Naive B cell (primary cell): ENCODE measurements at regions not wholly inside any gene's neighbourhood (a gene's known extent, or its start where the extent isn't known, plus 50 kb on each side); places are given as distances from the start of the nearest gene placed in this dataset.

ENCODE experiments used
- ATAC-seq, 2 donors: fragments of 150-1000 bp; cut with Tn5 transposase; 2 replicates each; pipeline ENCODE4 v1.10.0; 2021; ENCODE audit warnings: low read depth in 2 of 2, mild to moderate bottlenecking in 2 of 2, moderate library complexity in 2 of 2
- DNase-seq: peaks from one replicate; pipeline ENCODE4 v3.0.0; 2022
- H3K27ac Mint-ChIP-seq, 6 donors: one replicate each; pipeline ENCODE4 v1.8.0; 2020 to 2022; ENCODE audit warnings: mild to moderate bottlenecking in 6 of 6, mixed read lengths in 6 of 6, moderate library complexity in 5 of 6, inconsistent platforms in 2 of 6
- H3K27me3 Mint-ChIP-seq, 3 donors: one replicate each; pipeline ENCODE4 v1.8.0; 2021 to 2022; ENCODE audit warnings: mixed read lengths in 3 of 3, mild to moderate bottlenecking in 1 of 3
- H3K36me3 Mint-ChIP-seq, 2 donors: one replicate each; pipeline ENCODE4 v1.8.0; 2020 to 2022; ENCODE audit warnings: mixed read lengths in 2 of 2, inconsistent platforms in 1 of 2, mild to moderate bottlenecking in 1 of 2
- H3K4me1 Mint-ChIP-seq, 3 donors: one replicate each; pipeline ENCODE4 v1.8.0; 2020 to 2022; ENCODE audit warnings: mixed read lengths in 3 of 3, inconsistent platforms in 1 of 3, mild to moderate bottlenecking in 1 of 3, moderate library complexity in 1 of 3
- H3K4me3 Mint-ChIP-seq, 8 donors: one replicate each; pipeline ENCODE4 v1.8.0; 2020 to 2022; ENCODE audit warnings: mild to moderate bottlenecking in 8 of 8, mixed read lengths in 8 of 8, moderate library complexity in 8 of 8, inconsistent platforms in 2 of 8
- H3K9me3 Mint-ChIP-seq, 7 donors: one replicate each; pipeline ENCODE4 v1.8.0; 2020 to 2022; ENCODE audit warnings: mixed read lengths in 7 of 7, mild to moderate bottlenecking in 5 of 7, inconsistent platforms in 2 of 7, moderate library complexity in 1 of 7

- Mint-ChIP-seq H3K9me3 (peaks cover 0 to 31% (median 11%) of the 10 kb centered on the region in 7 donors), H3K27ac (no peak overlapping the region)
Observed at GRCh38 chr7:121810831-121811672, 61.9 kb upstream of the PTPRZ1 start.

DNA sequence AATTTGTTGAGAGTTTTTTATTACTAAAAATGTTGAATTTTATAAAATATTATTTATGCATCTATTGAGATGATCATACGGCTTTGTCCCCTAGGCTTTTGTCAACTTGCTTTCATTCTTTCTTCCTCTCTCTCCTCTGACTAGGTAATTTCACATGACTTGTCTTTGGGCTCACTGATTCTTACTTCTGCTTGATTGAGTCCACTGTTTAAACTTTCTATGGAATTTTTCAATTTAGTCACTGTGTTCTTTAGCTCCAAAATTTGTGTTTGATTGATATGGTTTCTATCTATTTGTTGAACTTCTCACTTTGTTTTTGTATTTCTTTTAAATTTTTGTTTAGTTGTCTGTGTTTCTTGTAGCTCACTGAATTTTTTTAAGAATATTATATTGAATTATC, 65.9 kb upstream of the PTPRZ1 start:
- Mint-ChIP-seq H3K4me1 (no peaks in the 10 kb centered on the region), H3K27ac (no peak overlapping the region), H3K9me3 (peaks cover 0 to 23% (median 8%) of the 10 kb centered on the region in 7 donors), H3K4me3 (no peak overlapping the region), H3K36me3 (peaks cover 0 to 12% of the 10 kb centered on the region in 2 donors), H3K27me3 (no peaks in the 10 kb centered on the region)
- DNase-seq (no peak), ATAC-seq (no peak)

More at GRCh38 chr7:121810831-121811672, 61.9 kb upstream of the PTPRZ1 start:
- DNase-seq (no peak), ATAC-seq (no peak)
- no peak overlapping the region for H3K4me3 Mint-ChIP-seq
- peaks cover 0 to 12% of the 10 kb centered on the region in 2 donors for H3K36me3 Mint-ChIP-seq
- H3K4me1 Mint-ChIP-seq, result no peaks in the 10 kb centered on the region
- H3K27me3 Mint-ChIP-seq, result no peaks in the 10 kb centered on the region

DNA sequence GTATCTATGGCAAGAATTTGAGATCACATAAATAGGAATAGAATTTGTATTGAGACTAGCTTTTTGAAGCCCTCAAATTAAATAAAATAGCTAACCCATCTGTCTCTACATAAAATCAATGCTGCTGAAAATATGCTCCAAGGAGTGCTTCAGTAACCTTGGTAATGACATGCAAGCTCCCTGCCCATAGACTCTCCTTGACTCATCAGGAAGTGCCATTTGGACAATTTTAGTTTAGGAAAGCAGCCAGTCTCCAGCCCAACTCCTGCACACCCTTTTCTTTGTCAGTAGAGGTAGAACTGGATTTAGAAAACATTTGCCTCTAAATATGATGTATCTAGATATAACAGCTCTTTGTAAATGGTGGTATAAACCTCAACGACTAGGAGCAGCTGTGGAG, 69.9 kb upstream of the PTPRZ1 start:
- no peak overlapping the region for H3K27ac Mint-ChIP-seq
- peaks cover 0 to 8% (median 0%) of the 10 kb centered on the region in 3 donors for H3K27me3 Mint-ChIP-seq
- H3K36me3 Mint-ChIP-seq, result peaks cover 0 to 12% of the 10 kb centered on the region in 2 donors
- ATAC-seq, result no peak
- H3K4me1 Mint-ChIP-seq, result no peaks in the 10 kb centered on the region
- peaks cover 0 to 17% (median 8%) of the 10 kb centered on the region in 7 donors for H3K9me3 Mint-ChIP-seq
- no peak overlapping the region for H3K4me3 Mint-ChIP-seq
- DNase-seq, result no peak

DNA sequence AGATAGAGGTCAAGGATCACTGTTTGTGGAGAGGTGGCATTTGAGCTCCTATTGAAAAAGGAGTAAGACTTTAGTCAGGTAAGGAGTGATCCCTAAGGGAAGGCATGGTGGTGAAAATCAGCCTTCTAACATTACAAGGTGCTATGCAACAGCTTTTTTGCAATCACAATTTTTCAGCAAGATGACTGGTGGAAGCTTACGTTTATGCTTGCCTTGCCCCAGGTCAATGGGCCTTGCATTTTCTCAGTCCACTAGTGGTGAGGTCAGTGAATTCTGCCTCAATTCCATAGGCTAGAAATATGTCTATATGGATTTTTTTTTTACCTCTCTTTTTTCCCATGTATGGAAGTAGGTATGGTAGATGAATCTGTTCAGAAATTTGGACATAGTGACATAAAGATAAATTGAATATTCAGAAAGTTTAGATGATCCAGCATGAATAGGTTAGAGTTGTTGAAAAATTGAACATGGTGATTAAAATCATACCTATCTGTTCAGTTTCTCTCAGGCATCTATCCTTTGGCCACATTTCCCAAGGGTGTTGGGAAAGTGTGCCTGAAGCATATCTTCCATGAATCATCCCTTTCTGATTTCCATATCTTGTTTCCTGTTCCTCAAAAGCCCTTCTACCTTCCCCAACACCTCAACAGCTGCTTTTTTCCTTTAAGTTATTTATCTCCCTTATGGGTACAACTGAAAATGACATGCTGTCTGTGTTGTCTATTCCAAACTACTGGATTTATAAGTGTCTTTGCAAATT, 71.9 kb upstream of the PTPRZ1 start:
- Mint-ChIP-seq H3K27ac (peak overlapping the region in 1 of 6 donors; percentile 10), H3K4me1 (no peaks in the 10 kb centered on the region), H3K9me3 (peaks cover 0 to 4% (median 0%) of the 10 kb centered on the region in 7 donors), H3K36me3 (no peaks in the 10 kb centered on the region), H3K27me3 (peaks cover 0 to 8% (median 0%) of the 10 kb centered on the region in 3 donors), H3K4me3 (no peak overlapping the region)
- ATAC-seq (no peak), DNase-seq (no peak)

GRCh38 chr7:121798896-121799295, 74.1 kb upstream of the PTPRZ1 start:
- Mint-ChIP-seq H3K9me3 (no peaks in the 10 kb centered on the region), H3K36me3 (no peaks in the 10 kb centered on the region), H3K27me3 (peaks cover 0 to 8% (median 0%) of the 10 kb centered on the region in 3 donors), H3K27ac (no peak overlapping the region), H3K4me3 (no peak overlapping the region), H3K4me1 (no peaks in the 10 kb centered on the region)
- ATAC-seq (no peak), DNase-seq (no peak)

DNA sequence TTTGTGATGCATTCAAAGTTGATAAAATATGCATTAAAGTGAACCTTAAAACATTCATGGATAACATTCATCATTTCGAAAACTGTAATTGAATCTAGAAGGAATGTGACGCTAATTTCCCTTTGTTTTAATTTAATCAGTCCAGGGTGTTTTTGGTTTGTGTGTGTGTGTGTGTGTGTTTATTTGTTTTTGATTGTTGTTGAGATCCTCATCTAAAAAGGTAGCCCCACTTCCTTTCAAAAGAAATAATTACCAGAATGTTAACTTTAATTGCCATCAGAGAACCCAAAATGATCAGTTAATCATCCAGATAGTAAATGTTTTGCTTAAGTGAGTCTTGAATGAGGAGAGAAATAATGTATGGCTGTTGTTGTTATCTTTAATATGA, 74.5 kb upstream of the PTPRZ1 start:
- DNase-seq (no peak), ATAC-seq (no peak)
- Mint-ChIP-seq H3K36me3 (no peaks in the 10 kb centered on the region), H3K4me1 (no peaks in the 10 kb centered on the region), H3K27me3 (peaks cover 0 to 8% (median 0%) of the 10 kb centered on the region in 3 donors), H3K4me3 (no peak overlapping the region), H3K9me3 (no peaks in the 10 kb centered on the region), H3K27ac (no peak overlapping the region)

DNA sequence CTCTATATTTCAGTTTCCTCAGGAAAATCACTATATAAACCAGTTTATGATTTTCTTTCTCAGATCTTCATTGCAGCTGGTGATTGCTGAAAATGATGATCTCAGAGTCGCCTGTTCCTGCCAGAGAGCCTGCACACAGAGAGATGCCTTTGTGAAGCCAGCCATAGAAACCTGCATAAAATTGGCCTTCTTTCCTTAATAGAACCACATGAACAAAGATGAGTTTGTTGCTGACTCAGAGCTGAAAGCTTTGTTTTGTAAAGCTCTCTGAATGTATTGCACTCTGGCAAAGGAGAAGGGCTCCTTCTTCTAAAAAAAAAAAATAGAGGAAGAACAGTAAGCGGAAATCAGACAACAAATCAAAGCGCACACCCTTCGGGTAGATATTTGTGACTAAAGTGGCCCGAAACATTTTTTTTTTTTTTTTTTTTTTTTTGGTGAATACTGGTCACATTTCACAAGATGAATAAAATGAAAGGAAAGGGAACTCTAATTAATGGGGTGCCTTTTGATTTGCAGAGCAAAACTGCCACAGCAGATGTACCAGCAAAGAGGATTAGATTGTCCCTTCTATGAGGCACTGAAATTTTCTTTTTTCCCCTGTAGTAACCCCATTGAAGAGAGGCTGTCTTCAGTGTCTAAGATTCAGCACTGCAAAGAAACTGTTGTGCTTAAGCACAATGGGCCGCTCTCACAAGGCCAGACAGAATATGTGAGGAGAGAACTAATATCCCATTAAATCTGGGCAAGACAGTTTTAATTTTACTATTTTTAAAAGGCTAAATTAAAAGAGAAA, 75.1 kb upstream of the PTPRZ1 start:
- no peaks in the 10 kb centered on the region for H3K4me1 Mint-ChIP-seq
- no peak overlapping the region for H3K27ac Mint-ChIP-seq
- DNase-seq, result no peak
- ATAC-seq, result no peak
- H3K36me3 Mint-ChIP-seq, result no peaks in the 10 kb centered on the region
- no peaks in the 10 kb centered on the region for H3K9me3 Mint-ChIP-seq
- H3K27me3 Mint-ChIP-seq, result peaks cover 0 to 8% (median 0%) of the 10 kb centered on the region in 3 donors
- H3K4me3 Mint-ChIP-seq, result no peak overlapping the region

- Mint-ChIP-seq H3K36me3 (no peaks in the 10 kb centered on the region), H3K27me3 (peaks cover 0 to 8% (median 0%) of the 10 kb centered on the region in 3 donors), H3K27ac (no peak overlapping the region), H3K9me3 (peaks cover 0 to 2% (median 0%) of the 10 kb centered on the region in 7 donors), H3K4me3 (no peak overlapping the region), H3K4me1 (no peaks in the 10 kb centered on the region)
- ATAC-seq (no peak), DNase-seq (no peak)
Observed at GRCh38 chr7:121796936-121797656, 75.9 kb upstream of the PTPRZ1 start.

DNA sequence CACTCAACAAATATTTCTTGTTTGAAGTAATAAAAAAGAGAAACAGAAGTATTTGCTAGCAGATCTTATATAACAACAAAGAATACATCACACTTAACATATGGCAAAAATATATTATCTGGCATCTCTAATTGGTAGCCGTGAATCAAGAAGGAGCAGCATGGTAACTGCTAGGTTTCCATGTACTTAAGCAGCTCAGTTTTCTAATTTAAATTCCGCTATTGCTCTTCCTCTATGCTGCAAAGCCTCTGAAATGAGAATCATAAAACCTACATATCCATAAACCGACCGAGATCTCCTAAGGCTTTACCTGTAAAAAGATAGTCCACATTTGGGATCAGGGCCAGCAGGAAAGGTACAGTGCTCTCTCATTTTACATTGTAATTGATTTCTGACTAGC, 76.6 kb upstream of the PTPRZ1 start:
- H3K27ac Mint-ChIP-seq, result no peak overlapping the region
- no peak overlapping the region for H3K4me3 Mint-ChIP-seq
- H3K9me3 Mint-ChIP-seq, result peaks cover 0 to 2% (median 0%) of the 10 kb centered on the region in 7 donors
- ATAC-seq (no peak), DNase-seq (no peak)
- peaks cover 0 to 8% (median 0%) of the 10 kb centered on the region in 3 donors for H3K27me3 Mint-ChIP-seq
- no peaks in the 10 kb centered on the region for H3K4me1 Mint-ChIP-seq
- no peaks in the 10 kb centered on the region for H3K36me3 Mint-ChIP-seq

DNA sequence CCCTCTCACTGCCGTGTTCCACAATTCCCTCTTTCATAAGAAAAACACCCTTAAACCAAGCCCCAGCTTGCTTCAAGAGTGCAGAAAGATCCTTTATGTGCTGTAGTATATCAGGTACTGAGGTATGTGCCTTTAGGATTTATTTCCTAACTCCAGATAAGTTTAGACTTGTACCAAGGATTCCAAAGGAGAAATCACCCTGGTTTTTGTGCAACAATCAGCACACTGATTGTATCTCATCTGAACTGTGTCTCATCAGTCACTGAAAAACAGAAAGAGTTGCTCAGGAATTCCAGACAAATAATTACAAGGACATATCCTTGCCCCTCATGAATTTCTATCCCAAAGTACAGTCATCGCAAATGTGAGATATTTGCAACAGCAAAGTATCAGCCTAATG, 77.2 kb upstream of the PTPRZ1 start:
- Mint-ChIP-seq H3K4me3 (no peak overlapping the region), H3K9me3 (peaks cover 0 to 2% (median 0%) of the 10 kb centered on the region in 7 donors), H3K36me3 (no peaks in the 10 kb centered on the region), H3K27me3 (peaks cover 0 to 8% (median 0%) of the 10 kb centered on the region in 3 donors), H3K4me1 (no peaks in the 10 kb centered on the region), H3K27ac (no peak overlapping the region)
- DNase-seq, result no peak
- ATAC-seq, result no peak

- Mint-ChIP-seq H3K4me3 (no peak overlapping the region), H3K9me3 (peaks cover 0 to 5% (median 0%) of the 10 kb centered on the region in 7 donors), H3K36me3 (no peaks in the 10 kb centered on the region), H3K27me3 (no peaks in the 10 kb centered on the region), H3K4me1 (no peaks in the 10 kb centered on the region), H3K27ac (no peak overlapping the region)
- DNase-seq (no peak), ATAC-seq (no peak)
Observed at GRCh38 chr7:121793716-121794115, 79.2 kb upstream of the PTPRZ1 start.

DNA sequence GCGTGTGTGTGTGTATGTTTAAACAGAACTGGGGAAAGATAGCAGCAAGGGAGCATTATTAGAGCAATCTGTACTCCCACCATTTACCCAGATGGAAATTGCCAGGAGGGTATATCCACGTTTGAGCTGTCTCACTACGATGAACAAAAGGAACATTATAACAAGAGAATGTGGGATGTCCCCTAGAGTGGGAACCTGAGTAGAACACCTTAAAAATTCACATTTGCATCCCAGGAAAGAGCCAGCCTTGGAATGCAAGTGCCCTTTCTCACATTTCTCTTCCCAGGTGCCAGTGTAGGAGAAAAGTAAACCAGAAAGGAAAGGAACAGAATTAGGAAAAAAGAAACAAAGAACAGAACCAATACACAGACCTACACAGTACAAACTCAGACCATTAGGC, 95.3 kb upstream of the PTPRZ1 start:
- H3K9me3 Mint-ChIP-seq, result peaks cover 0 to 2% (median 0%) of the 10 kb centered on the region in 7 donors
- DNase-seq (no peak), ATAC-seq (no peak)
- peak overlapping the region in 1 of 8 donors; percentile 22 for H3K4me3 Mint-ChIP-seq
- H3K36me3 Mint-ChIP-seq, result no peaks in the 10 kb centered on the region
- H3K27ac Mint-ChIP-seq, result no peak overlapping the region
- H3K4me1 Mint-ChIP-seq, result no peaks in the 10 kb centered on the region
- H3K27me3 Mint-ChIP-seq, result no peaks in the 10 kb centered on the region

DNA sequence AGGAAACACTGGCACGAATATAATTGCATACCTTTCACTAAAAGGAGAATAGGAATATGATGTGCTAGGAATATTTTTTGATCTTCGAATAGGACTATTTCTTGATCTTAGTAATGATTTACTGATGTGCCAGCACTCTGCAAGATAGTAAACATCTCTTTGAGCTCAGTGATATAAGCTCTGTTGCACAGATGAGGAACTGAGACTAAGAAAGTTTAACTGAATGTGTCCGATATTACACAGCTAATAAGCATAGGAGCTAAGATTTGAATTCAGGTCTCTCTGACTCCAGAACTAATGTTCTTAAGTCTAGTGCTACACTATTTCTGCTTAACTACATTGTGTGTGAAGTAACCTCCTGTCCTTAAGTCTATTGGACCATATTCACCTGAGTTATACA, 98.4 kb upstream of the PTPRZ1 start:
- peaks cover 0 to 2% (median 0%) of the 10 kb centered on the region in 7 donors for H3K9me3 Mint-ChIP-seq
- no peaks in the 10 kb centered on the region for H3K36me3 Mint-ChIP-seq
- H3K4me1 Mint-ChIP-seq, result no peaks in the 10 kb centered on the region
- ATAC-seq (no peak), DNase-seq (no peak)
- no peak overlapping the region for H3K27ac Mint-ChIP-seq
- no peaks in the 10 kb centered on the region for H3K27me3 Mint-ChIP-seq
- H3K4me3 Mint-ChIP-seq, result no peak overlapping the region
